ENCODE measurements at regions not wholly inside any gene's neighbourhood (a gene's known extent, or its start where the extent isn't known, plus 50 kb on each side); places are given as distances from the start of the nearest gene placed in this dataset.
"Not testable (repeated sequence)": the region's sequence is repeated elsewhere in the genome, so short reads cannot be mapped to it uniquely, and the experiment has no call there.

DNA sequence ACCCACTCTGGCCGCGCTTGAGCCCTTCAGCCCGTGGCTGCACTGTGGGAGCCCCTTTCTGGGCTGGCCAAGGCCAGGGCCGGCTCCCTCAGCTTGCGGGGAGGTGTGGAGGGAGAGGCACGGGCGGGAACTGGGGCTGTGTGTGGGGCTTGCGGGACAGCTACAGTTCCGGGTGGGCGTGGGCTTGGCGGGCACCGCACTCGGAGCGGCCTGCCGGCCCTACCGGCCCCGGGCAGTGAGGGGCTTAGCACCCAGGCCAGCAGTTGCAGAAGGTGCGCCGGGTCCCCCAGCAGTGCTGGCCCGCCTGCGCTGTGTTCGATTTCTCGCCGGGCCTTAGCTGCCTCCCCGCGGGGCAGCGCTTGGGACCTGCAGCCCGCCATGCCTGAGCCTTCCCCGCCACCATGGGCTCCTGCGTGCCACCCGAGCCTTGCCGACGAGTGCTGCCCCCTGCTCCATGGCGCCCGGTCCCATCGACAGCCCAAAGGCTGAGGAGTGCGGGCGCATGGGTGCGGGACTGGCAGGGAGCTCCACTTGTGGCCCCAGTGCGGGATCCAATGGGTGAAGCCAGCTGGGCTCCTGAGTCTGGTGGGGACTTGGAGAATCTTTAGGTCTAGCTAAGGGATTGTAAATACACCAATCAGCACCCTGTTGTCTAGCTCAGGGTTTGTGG lies 173.7 kb upstream of the FIGN start:
- DNase-seq (ENCODE audit: low read depth) = no peak
- H3K4me3 ChIP-seq (ENCODE audit: low read depth, low read length) = no peak overlapping the region
- TF ChIP-seq, protein P1, sequence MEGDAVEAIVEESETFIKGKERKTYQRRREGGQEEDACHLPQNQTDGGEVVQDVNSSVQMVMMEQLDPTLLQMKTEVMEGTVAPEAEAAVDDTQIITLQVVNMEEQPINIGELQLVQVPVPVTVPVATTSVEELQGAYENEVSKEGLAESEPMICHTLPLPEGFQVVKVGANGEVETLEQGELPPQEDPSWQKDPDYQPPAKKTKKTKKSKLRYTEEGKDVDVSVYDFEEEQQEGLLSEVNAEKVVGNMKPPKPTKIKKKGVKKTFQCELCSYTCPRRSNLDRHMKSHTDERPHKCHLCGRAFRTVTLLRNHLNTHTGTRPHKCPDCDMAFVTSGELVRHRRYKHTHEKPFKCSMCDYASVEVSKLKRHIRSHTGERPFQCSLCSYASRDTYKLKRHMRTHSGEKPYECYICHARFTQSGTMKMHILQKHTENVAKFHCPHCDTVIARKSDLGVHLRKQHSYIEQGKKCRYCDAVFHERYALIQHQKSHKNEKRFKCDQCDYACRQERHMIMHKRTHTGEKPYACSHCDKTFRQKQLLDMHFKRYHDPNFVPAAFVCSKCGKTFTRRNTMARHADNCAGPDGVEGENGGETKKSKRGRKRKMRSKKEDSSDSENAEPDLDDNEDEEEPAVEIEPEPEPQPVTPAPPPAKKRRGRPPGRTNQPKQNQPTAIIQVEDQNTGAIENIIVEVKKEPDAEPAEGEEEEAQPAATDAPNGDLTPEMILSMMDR (IDR thresholded peaks at IDR 0.05; ENCODE audit: insufficient read depth, low read depth, low read length) = no peak

DNA sequence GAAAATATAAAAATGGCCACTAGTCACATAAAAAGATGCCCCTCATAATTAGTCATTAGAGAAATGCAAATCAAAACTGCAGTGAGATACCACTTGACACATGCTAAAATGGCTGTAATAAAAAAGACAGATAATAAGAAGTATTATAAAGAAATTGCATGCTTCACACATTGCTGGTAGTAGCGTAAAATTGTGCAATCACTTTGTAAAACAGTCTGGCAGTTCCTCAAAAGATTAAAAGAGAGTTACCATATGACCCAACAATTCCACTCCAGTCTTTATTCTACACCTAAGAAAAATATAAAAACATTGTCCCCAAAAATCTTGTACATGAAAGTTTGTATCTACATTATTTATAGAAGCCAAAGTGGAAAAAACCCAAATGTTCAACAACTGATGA lies 170.6 kb upstream of the FIGN start:
- TF ChIP-seq, protein P1 (IDR thresholded peaks at IDR 0.05; ENCODE audit: insufficient read depth, low read depth, low read length) = no peak
- DNase-seq (ENCODE audit: low read depth) = peak; percentile 1
- H3K4me3 ChIP-seq (ENCODE audit: low read depth, low read length) = no peak overlapping the region

DNA sequence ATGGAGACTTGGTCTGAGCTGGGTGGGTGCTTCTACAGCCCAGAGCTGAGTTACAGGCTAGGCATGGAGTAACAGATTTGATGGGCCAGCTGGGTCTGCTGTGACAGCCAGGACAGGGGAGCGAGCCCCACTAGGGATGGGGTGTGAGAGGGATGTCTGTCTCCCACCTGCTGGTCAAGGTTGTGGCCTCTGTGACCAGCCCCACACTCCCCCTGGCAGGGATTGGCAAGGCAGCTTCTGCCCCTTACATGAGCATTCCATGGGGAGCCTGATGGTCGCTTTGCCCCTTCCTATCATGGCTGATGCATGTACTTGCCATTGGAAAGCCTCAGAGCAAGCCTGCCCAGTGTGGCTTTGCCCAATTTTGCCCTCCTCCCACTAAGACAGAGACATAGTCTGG lies 162.0 kb upstream of the FIGN start:
- TF ChIP-seq, protein P1 (IDR thresholded peaks at IDR 0.05; ENCODE audit: insufficient read depth, low read depth, low read length) = no peak
- H3K4me3 ChIP-seq (ENCODE audit: low read depth, low read length) = no peak overlapping the region
- DNase-seq (ENCODE audit: low read depth) = no peak

DNA sequence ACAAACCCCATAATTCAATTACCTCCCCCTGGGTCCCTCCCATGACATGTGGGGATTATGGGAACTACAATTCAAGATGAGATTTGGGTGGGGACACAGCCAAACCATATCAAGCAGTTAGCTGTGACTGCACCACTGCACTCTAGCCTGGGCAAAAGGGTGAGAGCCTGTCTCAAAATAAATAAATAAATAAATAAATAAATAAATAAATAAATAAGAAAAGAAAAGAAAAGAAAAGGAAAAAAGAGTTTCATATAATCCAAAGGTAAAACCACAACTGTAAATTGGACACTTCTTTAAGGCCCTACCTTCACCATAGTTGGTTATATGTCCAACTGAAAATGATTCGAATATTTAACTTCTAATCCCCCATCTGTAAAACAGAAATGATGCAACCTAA lies 157.6 kb upstream of the FIGN start:
- DNase-seq (ENCODE audit: low read depth); H3K4me3 ChIP-seq (ENCODE audit: low read depth, low read length): not testable (repeated sequence)

DNA sequence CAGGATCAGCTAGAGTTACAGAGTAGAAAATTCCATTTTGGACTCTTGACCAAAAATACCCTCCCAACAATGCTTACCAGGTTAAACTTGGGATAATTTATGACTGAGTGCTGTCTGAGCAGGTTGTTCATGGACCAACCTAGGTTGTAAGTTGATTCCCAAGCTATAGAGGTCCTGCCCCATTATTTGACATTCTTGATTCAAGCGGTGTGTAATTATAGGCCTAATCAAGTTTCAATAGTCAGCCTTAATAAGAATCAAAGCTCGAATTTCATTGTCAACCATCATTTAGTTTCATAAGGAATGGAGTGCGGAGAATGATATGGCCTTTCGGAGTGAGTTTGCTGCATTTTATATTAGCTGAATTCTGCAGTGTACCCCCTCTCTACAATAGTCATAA lies 152.8 kb upstream of the FIGN start:
- TF ChIP-seq, protein P1 (IDR thresholded peaks at IDR 0.05; ENCODE audit: insufficient read depth, low read depth, low read length) = no peak
- DNase-seq (ENCODE audit: low read depth) = no peak
- H3K4me3 ChIP-seq (ENCODE audit: low read depth, low read length) = no peak overlapping the region

DNA sequence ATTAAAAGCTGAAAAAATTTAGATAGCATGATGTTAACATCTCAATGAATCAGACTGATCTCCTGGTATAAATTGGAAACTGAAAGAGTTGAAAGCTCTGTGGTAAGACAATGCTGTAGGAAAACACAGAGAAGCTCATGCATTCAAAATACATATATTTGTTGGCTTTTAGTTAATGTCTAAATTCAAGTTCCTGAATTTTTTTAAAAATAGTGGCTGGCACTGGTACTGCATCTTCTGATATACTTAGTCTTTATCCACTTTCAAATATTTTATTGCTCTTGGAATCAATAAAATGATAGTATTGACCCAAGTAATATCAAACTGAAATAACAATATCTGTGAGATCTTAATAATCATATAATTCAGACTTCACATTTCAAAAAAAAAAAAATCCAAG lies 151.4 kb upstream of the FIGN start:
- H3K4me3 ChIP-seq (ENCODE audit: low read depth, low read length) = no peak overlapping the region
- no peak for DNase-seq (ENCODE audit: low read depth)
- TF ChIP-seq, protein P1 (IDR thresholded peaks at IDR 0.05; ENCODE audit: insufficient read depth, low read depth, low read length) = peak; percentile 34

DNA sequence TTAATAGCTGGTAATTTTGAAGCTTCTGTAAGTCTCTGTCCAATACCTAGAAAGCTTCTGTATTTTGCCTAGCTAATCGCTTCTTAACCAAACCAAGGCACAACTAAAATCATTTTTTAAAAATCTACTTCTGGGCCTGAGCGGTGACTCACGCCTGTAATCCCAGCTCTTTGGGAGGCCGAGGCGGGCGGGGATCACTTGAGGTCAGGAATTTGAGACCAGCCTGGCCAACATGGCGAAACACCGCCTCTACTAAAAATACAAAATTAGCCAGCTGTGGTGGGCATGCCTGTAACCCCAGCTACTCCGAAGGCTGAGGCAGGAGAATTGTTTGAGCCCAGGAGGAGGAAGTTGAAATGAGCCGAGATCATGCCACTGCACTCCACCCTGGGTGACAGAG lies 148.6 kb upstream of the FIGN start:
- peak; percentile 55 for DNase-seq (ENCODE audit: low read depth)
- no peak overlapping the region for H3K4me3 ChIP-seq (ENCODE audit: low read depth, low read length)
- TF ChIP-seq, protein P1 (IDR thresholded peaks at IDR 0.05; ENCODE audit: insufficient read depth, low read depth, low read length) = no peak
